ENCODE measurements at regions not wholly inside any gene's neighbourhood (a gene's known extent, or its start where the extent isn't known, plus 50 kb on each side); places are given as distances from the start of the nearest gene placed in this dataset.

GRCh38 chr5:61653807-61654580 is 321.9 kb downstream of the ZSWIM6 start:
- DNase-seq (ENCODE audit: low spot score), result no peak

DNA sequence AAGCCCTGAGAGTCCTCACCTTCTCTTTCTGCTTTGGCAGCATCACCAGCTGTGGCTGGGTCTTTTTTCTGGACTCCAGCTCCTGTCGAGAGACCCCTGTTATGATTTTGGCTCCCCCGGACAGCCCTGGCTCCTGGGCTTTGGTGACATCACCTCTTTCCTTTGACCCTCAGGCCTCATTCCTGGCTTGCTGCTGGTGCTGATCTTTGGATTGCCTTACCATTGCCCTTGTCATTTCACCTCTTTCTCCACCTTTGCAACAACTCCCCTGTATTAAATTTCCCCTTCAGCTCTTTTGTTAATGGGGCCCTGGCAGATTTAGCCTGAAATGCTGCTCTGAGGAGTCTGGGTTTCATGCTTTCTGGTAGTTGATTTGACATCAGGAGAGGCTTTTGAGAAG is 322.8 kb downstream of the ZSWIM6 start:
- DNase-seq (ENCODE audit: low spot score), result no peak

DNA sequence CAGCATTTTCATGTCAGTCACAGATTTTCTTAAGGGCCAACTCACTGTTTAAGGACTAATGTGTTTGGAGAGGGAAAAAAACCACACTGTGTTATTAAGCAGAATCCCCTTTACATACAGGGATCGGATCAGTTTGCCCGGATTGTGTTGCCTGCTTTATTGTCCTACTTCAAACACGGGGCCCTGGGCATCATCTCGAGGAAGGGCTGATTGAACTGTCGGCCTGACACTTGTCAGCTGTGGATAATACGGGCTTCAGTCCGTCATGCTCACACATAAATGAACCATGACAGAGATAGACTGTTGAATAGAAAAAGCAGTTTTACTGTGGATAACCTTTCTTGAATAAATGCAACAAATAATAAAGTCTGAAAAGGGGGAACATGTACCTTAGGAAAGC is 325.0 kb downstream of the ZSWIM6 start:
- DNase-seq (ENCODE audit: low spot score), result no peak

DNA sequence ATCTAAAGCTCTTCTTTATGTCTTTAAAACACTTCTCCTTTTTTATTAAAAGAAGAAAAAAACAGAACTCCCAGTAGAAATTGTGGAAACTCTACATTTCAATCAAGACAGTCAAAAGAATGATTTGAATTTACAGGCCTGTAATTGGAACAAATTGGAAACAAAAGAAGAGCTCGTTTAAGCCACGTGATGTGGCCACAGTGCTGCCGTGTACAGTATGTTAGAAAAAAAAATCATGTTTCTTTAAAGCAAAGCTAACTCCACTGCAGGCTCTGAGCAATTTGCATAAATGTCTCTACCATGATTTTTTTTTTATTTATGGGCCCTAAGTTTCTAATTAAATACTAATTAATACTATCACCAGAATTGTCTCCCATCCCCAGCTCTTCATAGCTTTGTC is 325.6 kb downstream of the ZSWIM6 start:
- no peak for DNase-seq (ENCODE audit: low spot score)

GRCh38 chr5:61658592-61659008 is 326.5 kb downstream of the ZSWIM6 start:
- peak; percentile 63 for DNase-seq (ENCODE audit: low spot score)

- DNase-seq (ENCODE audit: low spot score), result no peak
Observed at GRCh38 chr5:61659221-61659696, 327.2 kb downstream of the ZSWIM6 start.

GRCh38 chr5:61662670-61663069 is 330.6 kb downstream of the ZSWIM6 start:
- no peak for DNase-seq (ENCODE audit: low spot score)

GRCh38 chr5:61666064-61666621 is 334.1 kb downstream of the ZSWIM6 start:
- no peak for DNase-seq (ENCODE audit: low spot score)

DNA sequence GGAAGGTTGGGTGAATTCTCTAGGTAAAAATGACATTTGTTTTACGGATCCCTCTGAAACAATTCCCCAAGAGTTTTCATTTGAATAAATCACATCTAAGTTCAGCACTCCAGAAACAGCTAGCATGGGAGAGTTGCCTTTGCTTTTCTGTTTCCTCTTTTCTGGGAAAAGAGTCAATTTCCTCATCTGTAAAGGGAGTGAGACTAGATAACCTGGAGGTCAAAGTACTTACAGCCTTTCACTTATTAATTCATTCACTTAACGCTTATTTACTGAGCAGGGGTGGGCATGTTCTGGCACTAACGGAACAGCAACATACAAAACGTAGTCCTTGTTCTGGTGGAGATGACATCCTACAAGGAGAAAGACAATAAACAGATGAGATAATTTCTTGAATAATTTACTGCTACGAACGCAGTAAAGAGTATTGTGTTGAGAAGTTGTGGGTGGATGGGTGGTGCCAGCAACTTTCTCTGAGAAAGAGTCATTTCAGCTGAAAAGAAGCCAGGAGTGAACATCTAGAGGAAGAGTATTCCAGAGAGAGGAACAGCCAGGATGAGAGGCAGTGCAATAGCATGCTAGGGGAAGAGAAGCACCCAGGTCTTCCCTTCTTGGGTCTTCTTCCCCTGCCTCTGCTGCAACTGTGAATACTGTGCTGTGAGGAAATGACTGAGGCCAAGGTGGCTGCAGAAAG is 335.6 kb downstream of the ZSWIM6 start:
- DNase-seq (ENCODE audit: low spot score), result no peak

GRCh38 chr5:61669531-61669930 is 337.5 kb downstream of the ZSWIM6 start:
- DNase-seq (ENCODE audit: low spot score), result no peak

DNA sequence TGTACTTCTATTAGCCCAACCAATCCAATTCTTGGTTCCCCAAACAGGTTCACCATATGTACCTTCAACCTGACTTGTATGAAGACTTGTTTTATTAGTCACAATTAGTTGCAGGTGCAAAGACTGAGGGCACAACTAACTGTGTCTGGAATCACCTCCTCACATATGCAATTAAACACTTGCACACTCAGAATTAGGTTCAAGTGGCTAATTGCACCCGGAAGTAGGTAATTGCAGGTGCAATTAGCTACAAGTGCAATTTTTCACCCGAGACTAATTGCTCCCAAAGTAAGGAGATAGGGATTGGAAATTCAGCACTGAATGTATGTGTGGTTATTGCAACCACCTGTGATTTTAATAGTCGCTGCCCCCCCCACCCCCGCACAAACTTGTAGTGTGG is 338.9 kb downstream of the ZSWIM6 start:
- no peak for DNase-seq (ENCODE audit: low spot score)

DNA sequence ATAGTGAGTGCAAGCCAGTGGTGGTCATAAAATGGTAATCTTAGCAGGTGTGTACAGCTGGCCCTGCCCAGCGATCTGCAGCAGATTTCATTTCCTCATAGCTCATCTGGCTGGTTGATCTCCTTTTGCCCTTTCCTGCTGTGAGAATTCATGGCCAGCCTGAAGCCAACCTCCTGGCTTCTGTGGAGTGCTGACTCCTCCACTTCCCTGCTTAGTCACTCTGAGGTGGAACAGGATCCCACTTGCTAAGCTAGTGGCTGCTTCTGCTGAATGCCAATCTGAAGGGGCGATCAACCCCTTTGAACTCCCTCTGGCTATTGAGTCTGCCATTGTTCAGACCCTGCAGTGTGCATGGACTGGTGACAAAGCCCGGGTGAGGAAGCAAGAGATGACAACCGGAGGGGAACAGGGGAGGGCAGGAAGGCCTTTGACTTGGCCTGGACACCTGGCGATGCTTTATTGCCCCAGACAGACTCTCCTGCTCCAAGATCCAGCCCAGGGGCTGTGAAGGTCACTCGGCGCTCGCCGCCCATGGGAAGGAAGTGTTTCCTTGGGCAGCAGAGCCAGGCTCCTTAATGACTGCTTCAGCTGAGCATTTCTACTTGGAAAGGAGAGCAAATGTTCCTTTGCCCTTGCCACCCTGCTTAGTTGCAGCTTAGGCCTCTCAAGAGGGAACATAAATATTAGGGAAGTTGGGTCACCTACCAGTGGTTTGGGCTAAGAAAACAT is 341.1 kb downstream of the ZSWIM6 start:
- DNase-seq (ENCODE audit: low spot score), result no peak

- no peak for DNase-seq (ENCODE audit: low spot score)
Observed at GRCh38 chr5:61674378-61674777, 342.3 kb downstream of the ZSWIM6 start.

GRCh38 chr5:61675015-61675692 is 343.1 kb downstream of the ZSWIM6 start:
- DNase-seq (ENCODE audit: low spot score), result no peak

DNA sequence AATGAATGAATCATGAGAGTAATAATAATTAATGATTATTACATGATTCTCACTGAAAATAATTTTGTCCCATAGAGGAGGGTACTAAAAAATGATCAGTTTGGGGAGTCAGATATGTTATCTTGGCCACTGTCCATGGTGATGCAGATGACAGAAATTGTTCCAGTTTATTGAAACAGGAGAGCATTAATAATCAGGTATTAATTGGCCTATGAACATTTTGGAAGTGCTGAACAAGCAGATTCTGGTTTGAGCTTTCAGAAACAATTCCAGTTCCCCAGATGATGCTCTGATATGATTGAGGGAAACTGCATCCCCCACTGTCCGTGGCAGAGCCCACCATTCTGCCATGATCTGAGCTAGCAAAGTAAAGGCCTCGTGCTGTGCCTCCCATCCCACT is 345.2 kb downstream of the ZSWIM6 start:
- DNase-seq (ENCODE audit: low spot score), result no peak

DNA sequence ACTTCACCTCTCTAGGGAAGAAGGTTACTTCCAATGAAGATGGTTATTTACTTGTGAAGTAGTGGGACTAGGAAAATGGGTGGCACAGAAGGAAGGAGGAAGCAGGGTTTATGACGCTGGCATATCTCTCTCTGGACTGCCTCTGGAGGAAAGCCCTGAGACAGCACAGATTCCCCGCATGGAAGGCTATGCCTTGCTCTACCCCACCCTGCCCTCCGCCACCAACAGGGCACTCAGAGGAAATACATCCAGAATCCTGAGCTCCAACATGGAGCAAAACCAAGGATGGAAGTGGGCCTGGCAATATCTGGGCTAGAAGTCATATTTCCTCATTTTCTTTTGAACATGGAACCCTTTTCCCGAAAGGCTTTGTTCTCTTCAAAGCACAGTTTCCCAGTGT is 346.9 kb downstream of the ZSWIM6 start:
- no peak for DNase-seq (ENCODE audit: low spot score)

- no peak for DNase-seq (ENCODE audit: low spot score)
Observed at GRCh38 chr5:61679562-61679961, 347.5 kb downstream of the ZSWIM6 start.

DNA sequence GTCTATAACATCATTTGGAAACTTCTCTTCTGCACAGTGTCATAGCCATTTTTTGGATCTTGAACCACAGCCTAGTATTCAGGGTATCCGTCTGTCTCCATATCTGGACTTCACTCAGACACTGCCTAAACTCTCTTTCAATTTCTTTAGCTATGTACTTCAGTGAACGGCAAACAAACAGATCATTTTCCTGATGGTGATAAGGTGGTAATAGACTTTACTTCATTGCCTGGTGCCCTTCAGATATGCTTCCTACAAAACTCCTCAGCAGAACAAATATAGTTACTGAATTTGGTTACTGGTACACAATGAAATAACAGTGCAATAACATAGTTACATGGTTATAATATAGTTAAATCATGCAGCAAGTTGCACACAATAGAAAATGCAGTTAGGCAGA is 348.2 kb downstream of the ZSWIM6 start:
- DNase-seq (ENCODE audit: low spot score), result no peak

GRCh38 chr5:61683148-61683547 is 351.1 kb downstream of the ZSWIM6 start:
- no peak for DNase-seq (ENCODE audit: low spot score)

DNA sequence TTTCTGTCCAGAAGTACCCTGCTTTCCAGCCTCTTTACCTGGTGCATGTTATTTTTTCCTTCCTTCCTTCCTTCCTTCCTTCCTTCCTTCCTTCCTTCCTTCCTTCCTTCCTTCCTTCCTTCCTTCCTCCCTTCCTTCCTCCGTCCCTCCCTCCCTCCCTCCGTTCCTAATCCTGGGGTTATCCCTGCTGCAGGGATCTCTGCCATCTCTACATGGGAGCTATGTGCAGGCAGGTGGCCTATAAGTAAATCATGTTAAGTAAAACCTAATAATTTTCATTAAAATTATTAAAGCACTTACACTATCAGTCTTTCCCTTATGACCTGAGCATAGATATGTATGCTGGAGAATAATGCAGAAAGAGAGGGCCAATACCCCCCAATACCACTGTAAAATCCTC is 351.9 kb downstream of the ZSWIM6 start:
- DNase-seq (ENCODE audit: low spot score), result no peak

DNA sequence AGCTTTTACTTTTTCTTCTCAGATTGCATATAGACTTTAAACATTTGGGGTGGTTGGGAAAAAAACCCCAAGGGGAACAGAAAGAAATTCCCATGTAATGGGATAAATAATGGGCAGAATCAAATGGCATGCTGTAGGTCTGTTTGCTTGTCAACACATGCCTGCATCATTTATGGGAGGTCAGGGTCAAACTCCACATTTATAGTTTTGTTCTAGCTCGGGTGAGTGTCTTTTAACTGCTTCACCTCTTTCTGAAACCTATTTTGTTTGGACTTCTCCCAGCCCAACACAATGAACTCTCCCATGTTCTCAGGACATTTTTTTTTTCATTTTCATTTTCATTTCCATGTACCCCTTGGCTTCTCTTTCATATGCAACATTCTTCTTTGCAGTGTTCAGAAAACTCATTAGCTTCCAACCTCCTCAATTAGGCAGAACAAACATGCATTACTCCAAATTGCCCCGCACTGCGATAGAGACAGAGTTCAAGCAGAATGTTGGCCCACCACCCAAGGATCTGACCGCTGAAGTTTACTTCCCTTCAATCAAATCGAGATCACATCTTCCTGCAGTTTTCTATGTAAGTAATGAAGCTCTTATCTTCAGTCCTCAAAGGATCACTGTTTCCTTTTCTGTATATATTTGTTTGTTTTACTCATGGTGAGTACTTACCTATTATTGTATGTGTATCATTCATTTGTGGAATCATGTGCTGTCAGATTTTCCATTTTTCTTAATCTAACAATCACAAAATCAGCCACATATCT is 354.6 kb downstream of the ZSWIM6 start:
- no peak for DNase-seq (ENCODE audit: low spot score)

Measured in CD4-positive, alpha-beta T cell treated with Interleukin-6 at 100 ng/mL for 8 hours (primary cell).